VCaP (cell line): ENCODE measurements at regions not wholly inside any gene's neighbourhood (a gene's known extent, or its start where the extent isn't known, plus 50 kb on each side); places are given as distances from the start of the nearest gene placed in this dataset.
"Not testable (repeated sequence)": the region's sequence is repeated elsewhere in the genome, so short reads cannot be mapped to it uniquely, and the experiment has no call there.

ENCODE experiments used
- H3K27ac ChIP-seq: fragments of 450-650 bp; 2 replicates; pipeline ENCODE4 v1.5.1; 2017
- TF ChIP-seq, protein P1 (sequence below): fragments of 450-650 bp; conservative IDR thresholded peaks from 2 replicates; pipeline ENCODE4 v1.5.1; 2017; ENCODE audit warnings: mild to moderate bottlenecking, moderate library complexity

DNA sequence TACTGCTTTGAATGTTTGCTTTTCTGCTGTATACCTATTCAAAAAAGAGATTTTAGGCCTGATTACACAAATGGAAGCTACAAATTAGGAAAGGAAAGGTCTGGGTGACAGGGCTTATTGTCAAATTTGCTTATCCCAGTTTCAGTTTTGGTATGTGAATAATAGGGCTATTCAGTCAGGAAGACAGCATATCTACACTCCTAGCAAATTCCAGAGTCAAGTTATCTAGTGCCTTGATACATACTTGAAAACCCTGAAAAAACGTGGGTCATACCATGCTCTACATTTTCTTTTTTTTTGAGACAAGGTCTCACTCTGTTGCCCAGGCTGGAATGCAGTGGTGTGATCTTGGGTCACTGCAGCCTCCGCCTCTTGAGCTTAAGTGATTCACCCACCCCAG, 59.2 kb upstream of the CCDC180 start:
- not testable (repeated sequence) for H3K27ac ChIP-seq

DNA sequence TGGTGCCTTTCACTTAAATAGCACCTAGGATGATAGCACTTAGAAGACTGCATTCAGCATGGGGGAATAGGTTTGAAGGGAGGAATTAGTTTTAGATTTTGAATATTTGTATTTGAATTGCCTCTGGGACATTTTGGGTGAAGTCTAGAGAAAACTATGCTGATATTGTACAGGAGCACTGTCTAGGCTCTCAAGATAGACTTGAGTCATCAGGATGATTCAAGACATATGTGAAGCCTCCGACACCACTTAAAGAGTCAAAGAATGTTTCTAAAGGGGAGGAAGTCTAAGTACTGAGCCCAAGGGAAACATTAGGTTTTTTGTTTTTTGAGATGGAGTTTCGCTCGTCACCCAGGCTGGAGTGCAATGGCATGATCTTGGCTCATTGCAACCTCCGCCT, 63.9 kb upstream of the CCDC180 start:
- TF ChIP-seq, protein P1, sequence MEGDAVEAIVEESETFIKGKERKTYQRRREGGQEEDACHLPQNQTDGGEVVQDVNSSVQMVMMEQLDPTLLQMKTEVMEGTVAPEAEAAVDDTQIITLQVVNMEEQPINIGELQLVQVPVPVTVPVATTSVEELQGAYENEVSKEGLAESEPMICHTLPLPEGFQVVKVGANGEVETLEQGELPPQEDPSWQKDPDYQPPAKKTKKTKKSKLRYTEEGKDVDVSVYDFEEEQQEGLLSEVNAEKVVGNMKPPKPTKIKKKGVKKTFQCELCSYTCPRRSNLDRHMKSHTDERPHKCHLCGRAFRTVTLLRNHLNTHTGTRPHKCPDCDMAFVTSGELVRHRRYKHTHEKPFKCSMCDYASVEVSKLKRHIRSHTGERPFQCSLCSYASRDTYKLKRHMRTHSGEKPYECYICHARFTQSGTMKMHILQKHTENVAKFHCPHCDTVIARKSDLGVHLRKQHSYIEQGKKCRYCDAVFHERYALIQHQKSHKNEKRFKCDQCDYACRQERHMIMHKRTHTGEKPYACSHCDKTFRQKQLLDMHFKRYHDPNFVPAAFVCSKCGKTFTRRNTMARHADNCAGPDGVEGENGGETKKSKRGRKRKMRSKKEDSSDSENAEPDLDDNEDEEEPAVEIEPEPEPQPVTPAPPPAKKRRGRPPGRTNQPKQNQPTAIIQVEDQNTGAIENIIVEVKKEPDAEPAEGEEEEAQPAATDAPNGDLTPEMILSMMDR: no peak
- no peak overlapping the region for H3K27ac ChIP-seq

DNA sequence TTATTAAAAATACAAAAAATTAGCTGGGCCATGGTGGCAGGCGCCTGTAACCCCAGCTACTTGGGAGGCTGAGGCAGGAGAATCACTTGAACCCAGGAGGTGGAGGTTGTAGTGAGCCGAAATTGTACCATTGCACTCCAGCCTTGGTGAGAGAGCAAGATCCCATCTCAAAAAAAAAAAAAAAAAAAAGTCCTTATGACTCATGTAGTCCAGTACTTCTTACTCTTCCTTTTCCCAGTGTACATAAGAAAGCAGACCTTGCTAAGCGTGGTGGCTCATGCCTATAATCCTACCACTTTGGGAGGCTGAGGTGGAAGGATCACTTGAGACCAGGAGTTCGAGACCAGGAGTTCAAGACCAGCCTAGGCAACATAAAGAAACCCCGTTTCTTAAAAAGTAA, 66.0 kb upstream of the CCDC180 start:
- not testable (repeated sequence) for H3K27ac ChIP-seq

DNA sequence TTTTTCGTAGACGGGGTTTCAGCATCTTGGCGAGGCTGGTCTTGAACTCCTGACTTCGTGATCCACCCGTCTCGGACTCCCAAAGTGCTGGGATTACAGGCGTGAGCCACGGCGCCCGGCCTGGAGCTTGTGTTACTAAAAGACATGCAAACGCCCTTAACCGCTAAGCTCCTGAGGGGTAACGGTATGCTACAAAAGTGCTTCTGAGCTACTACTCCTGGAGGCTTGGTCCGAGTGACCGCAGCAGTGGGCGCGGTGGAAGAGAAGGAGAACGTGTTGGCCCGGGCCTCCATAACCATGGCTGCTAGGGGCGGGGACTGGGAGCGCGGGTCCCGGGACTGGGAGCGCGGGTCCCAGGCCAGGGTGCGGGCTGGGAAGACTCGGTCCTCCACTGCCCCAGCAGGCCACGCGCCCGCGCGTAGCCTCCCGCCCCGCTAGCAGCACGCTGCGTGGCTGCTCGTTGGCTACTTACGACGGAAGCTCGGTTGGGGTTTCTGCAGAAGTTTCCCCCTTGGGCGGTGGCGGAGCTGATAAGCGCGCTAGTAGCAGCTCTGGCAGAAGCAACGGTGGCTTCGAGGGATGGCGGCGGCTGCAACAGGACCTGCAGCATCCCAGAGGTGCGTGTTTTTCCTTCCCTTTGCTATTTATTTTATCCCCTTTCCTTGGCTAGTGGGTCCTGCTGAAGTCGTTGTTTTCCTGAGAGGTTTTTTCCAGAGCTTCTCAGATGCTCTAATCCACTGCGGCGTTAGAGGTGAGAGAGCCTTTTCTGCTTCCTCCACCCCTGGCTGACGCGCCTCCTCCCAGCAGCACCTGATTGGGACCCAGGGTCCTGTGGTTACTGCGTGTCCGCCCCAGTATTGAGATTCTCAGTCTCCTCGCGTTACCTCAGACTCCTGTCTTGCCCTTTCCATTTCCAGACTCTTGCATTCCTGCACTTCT, 69.2 kb upstream of the CCDC180 start:
- TF ChIP-seq, protein P1: no peak
- H3K27ac ChIP-seq: peak overlapping the region; percentile 88

DNA sequence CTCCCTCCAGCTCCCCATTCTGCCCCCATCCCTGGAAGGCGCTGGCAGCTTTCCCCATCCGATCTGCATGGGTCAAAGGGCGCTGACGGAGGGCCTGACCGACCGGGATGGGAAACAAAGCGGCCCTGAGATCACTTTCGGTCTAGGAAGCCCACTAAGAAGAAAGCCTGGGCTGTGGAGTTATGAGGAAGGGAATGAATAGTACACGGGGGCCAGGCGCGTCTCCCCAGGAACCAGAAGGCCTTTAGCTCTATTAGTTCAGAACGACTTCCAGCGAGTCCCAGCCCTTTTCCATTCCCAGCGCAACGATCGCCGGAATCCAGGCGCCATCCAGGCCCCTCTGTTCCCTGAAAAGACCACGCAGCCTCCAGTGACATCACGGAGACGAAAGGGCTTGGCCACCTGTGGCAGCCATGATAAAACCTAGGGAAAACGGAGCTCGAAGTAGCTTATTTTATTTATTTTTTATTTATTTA, 70.1 kb upstream of the CCDC180 start:
- peak overlapping the region; percentile 88 for H3K27ac ChIP-seq

DNA sequence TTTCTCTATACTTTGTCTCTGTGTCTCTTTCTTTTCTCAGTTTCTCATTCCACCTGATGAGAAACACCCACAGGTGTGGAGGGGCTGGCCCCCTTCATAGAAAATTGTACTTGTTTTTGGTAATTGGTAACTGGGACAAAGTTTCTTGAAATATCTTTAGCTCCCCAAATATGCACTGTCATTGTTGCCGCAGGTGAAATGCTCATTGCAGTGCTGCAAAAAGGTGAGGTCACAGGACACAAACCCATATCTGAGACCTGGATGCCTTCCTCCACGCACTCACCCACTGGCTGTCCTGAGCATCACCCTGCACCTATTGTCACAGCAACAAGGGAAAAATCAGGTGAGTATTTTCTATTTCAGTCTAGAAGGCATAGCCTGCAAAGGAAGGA, 74.5 kb upstream of the CCDC180 start:
- not testable (repeated sequence) for H3K27ac ChIP-seq

More for the DNA sequence above, 70.1 kb upstream of the CCDC180 start:
- TF ChIP-seq, protein P1: no peak

DNA sequence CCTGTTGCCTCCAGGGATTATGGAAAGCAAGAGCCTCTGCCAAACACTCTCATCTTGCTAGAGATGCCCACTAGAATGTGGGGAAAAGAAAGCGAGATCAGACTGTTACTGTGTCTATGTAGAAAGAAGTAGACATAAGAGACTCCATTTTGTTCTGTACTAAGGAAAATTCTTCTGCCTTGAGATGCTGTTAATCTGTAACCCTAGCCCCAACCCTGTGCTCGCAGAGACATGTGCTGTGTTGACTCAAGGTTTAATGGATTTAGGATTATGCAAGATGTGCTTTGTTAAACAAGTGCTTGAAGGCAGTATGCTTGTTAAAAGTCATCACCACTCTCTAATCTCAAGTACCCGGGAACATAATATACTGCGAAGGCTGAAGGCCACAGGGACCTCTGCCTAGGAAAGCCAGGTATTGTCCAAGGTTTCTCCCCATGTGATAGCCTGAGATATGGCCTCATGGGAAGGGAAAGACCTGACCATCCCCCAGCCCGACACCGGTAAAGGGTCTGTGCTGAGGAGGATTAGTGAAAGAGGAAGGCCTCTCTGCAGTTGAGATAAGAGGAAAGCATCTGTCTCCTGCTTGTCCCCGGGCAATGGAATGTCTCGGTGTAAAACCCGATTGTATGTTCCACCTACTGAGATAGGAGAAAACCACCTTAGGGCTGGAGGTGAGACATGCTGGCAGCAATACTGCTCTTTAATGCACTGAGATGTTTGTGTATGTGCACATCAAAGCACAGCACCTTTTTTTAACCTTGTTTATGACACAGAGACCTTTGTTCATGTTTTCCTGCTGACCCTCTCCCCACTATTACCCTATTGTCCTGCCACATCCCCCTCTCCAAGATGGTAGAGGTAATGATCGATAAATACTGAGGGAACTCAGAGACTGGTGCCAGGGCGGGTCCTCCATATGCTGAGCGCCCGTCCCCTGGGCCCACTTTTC, 75.1 kb upstream of the CCDC180 start:
- not testable (repeated sequence) for H3K27ac ChIP-seq

DNA sequence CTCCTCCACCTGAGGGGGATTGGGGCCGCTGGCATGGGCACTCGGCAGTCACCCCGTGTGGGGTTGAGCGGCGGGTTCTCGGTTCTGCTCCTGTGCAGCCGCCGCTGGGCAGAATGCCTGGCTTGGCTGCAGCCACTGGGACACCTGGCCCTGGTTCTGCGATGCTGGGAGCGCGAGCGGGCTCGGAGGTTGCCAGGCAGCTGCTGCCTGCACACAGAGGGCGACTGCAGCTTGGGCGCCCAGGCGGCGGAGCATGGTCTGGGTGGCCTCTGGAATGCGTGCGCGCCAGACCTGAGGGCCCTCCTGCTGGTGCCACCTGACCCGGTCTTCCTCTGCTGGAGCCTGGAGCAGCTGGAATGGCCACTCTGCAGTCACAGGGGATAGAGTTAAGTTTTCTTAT, 85.1 kb upstream of the CCDC180 start:
- H3K27ac ChIP-seq: not testable (repeated sequence)

DNA sequence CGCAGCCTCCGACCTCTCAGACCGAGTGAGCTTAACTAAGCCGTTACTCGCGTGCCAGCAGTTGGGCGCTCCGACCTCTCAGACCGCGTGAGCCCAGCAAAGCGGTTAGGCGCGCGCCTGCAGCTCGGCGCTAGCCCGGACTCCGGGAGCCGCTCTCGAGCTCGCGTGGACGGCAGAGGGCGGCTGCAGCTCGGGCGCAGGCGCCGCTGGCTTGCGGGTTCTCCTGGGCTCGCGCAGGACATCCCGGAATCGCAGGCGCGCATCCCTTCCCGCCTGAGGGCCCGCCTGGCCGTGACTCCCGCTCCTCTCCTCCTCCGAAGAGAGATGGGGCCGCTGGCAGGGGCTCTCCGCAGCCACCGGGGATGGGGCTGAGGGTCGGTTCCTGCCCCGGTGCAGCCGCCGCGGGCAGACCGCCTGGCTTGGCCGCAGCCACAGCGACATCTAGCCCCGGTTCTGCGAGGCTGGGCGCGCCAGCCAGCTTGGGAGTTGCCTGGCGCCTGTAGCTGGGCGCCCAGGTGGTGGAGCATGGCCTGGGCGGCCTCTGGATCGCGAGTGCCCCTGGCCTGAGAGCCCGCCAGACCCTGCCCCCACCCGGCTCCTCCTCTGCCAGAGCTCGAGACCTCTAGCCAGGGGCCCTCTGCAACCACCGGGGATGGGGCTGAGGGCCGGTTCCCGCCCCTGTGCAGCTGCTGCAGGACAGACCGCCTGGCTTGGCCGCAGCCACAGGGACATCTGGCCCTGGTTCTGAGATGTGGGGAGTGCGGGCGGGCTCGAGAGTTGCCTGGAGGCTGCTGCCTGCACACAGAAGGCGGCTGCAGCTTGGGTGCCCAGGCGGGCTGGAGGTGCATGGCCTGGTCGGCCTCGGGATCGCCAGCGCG, 85.7 kb upstream of the CCDC180 start:
- not testable (repeated sequence) for H3K27ac ChIP-seq
- TF ChIP-seq, protein P1: peak; percentile 34; the same call in 1 of the 2 replicates
